MM.1S (cell line): ENCODE measurements at regions not wholly inside any gene's neighbourhood (a gene's known extent, or its start where the extent isn't known, plus 50 kb on each side); places are given as distances from the start of the nearest gene placed in this dataset.

Experiments used
- DNase-seq: peaks from one replicate; pipeline ENCODE4 v3.0.0-alpha.2; 2015
- H2AFZ ChIP-seq: fragments of 300-600 bp; sonication (generic); 2 replicates; pipeline ENCODE4 v1.6.0; 2016; ENCODE audit warnings: antibody characterized with exemption, low read length
- H3F3A ChIP-seq: fragments of 300-600 bp; sonication (generic); 2 replicates; pipeline ENCODE4 v1.6.1; 2016; ENCODE audit warnings: mild to moderate bottlenecking, antibody characterized with exemption, low read length, moderate library complexity, mixed read lengths; ENCODE audit not compliant: insufficient read depth
- H3K27ac ChIP-seq: fragments of 300-600 bp; sonication (generic); 2 replicates; pipeline ENCODE4 v1.5.1; 2016; ENCODE audit warnings: mild to moderate bottlenecking, low read length
- H3K27me3 ChIP-seq: fragments of 300-600 bp; sonication (generic); replicated peaks from 2 replicates; pipeline ENCODE4 v1.6.0; 2016; ENCODE audit warnings: low read length; ENCODE audit not compliant: insufficient read depth
- H3K36me3 ChIP-seq: fragments of 300-600 bp; sonication (generic); replicated peaks from 2 replicates; pipeline ENCODE4 v1.6.1; 2016; ENCODE audit warnings: mild to moderate bottlenecking, low read length, mixed read lengths; ENCODE audit not compliant: insufficient read depth
- H3K4me1 ChIP-seq: fragments of 300-600 bp; sonication (generic); 2 replicates; pipeline ENCODE4 v1.6.1; 2016; ENCODE audit warnings: low read length, mixed read lengths
- H3K4me2 ChIP-seq: fragments of 300-600 bp; sonication (generic); 2 replicates; pipeline ENCODE4 v1.6.0; 2016; ENCODE audit warnings: low read depth, low read length
- H3K4me3 ChIP-seq: fragments of 300-600 bp; sonication (generic); 2 replicates; pipeline ENCODE4 v1.5.1; 2016; ENCODE audit warnings: low read length, mixed read lengths
- H3K79me2 ChIP-seq: fragments of 300-600 bp; sonication (generic); 2 replicates; pipeline ENCODE4 v1.6.1; 2016; ENCODE audit warnings: mixed run types, low read length, mixed read lengths
- H3K9ac ChIP-seq: fragments of 300-600 bp; sonication (generic); 2 replicates; pipeline ENCODE4 v1.6.1; 2016; ENCODE audit warnings: low read length, mixed read lengths
- H3K9me2 ChIP-seq: fragments of 300-600 bp; sonication (generic); replicated peaks from 2 replicates; pipeline ENCODE4 v1.6.1; 2016; ENCODE audit warnings: mild to moderate bottlenecking, low read length, mixed read lengths; ENCODE audit not compliant: insufficient read depth
- H3K9me3 ChIP-seq: fragments of 300-600 bp; sonication (generic); replicated peaks from 2 replicates; pipeline ENCODE4 v1.6.1; 2016; ENCODE audit warnings: mild to moderate bottlenecking, low read length, mixed read lengths; ENCODE audit not compliant: insufficient read depth
- H4K20me1 ChIP-seq: fragments of 300-600 bp; sonication (generic); 2 replicates; pipeline ENCODE4 v1.6.1; 2016; ENCODE audit warnings: mild to moderate bottlenecking, low read length, moderate library complexity, mixed read lengths; ENCODE audit not compliant: insufficient read depth
- CTCF ChIP-seq: fragments of 300-600 bp; sonication (generic); IDR thresholded peaks from 2 replicates; pipeline ENCODE4 v1.5.1; 2016; ENCODE audit warnings: antibody characterized with exemption, low read length, mixed read lengths
- EZH2 ChIP-seq: fragments of 300-600 bp; sonication (generic); optimal IDR thresholded peaks from 2 replicates; pipeline ENCODE3; 2017; ENCODE audit warnings: low read depth, mild to moderate bottlenecking, antibody characterized with exemption, low read length, mixed read lengths
- EZH2phosphoT487 ChIP-seq: fragments of 300-600 bp; sonication (generic); IDR thresholded peaks from 2 replicates; pipeline ENCODE4 v1.6.1; 2018; ENCODE audit warnings: antibody characterized with exemption, low read length

- Histone ChIP-seq H3K9ac (no peak overlapping the region), H3K4me3 (no peak overlapping the region)
These were observed 300.5 kb downstream of the C7orf25 start for GRCh38 chr7:42611289-42611928.

GRCh38 chr7:42606193-42606905 lies 305.5 kb downstream of the C7orf25 start:
- Histone ChIP-seq H3K27me3 (no peaks in the 10 kb centered on the region), H4K20me1 (no peaks in the 10 kb centered on the region), H3K9me3 (no peaks in the 10 kb centered on the region), H3F3A (no peaks in the 10 kb centered on the region; the same call in 1 of the 2 replicates), H3K36me3 (no peaks in the 10 kb centered on the region), H3K27ac (no peak overlapping the region), H3K4me2 (peak overlapping the region; percentile 16; the same call in 1 of the 2 replicates), H3K79me2 (no peaks in the 10 kb centered on the region), H3K4me1 (peaks cover 17% of the 10 kb centered on the region), H3K9ac (no peak overlapping the region), H3K9me2 (no peaks in the 10 kb centered on the region), H3K4me3 (no peak overlapping the region), H2AFZ (peak overlapping the region; percentile 36; the same call in 1 of the 2 replicates)
- DNase-seq = peak; percentile 33
- TF ChIP-seq CTCF = no peak
- no peak for TF ChIP-seq EZH2

More at GRCh38 chr7:42611289-42611928, 300.5 kb downstream of the C7orf25 start:
- peak; percentile 12 for DNase-seq
- H3K79me2 ChIP-seq = no peaks in the 10 kb centered on the region
- peaks cover 30% of the 10 kb centered on the region for H3K4me1 ChIP-seq
- H4K20me1 ChIP-seq = no peaks in the 10 kb centered on the region
- no peak overlapping the region for H2AFZ ChIP-seq
- TF ChIP-seq CTCF (no peak), EZH2phosphoT487 (no peak), EZH2 (no peak)
- no peaks in the 10 kb centered on the region for H3K27me3 ChIP-seq
- H3K9me2 ChIP-seq = no peaks in the 10 kb centered on the region
- peak overlapping the region; percentile 24; the same call in 1 of the 2 replicates for H3K4me2 ChIP-seq
- H3K36me3 ChIP-seq = no peaks in the 10 kb centered on the region
- H3K9me3 ChIP-seq = no peaks in the 10 kb centered on the region
- peaks cover 3% of the 10 kb centered on the region; the same call in 1 of the 2 replicates for H3F3A ChIP-seq
- H3K27ac ChIP-seq = peak overlapping the region; percentile 52; the same call in 1 of the 2 replicates

GRCh38 chr7:42605406-42606192 lies 306.3 kb downstream of the C7orf25 start:
- no peak for DNase-seq
- Histone ChIP-seq H3K36me3 (no peaks in the 10 kb centered on the region), H3K9me2 (no peaks in the 10 kb centered on the region), H3K4me1 (peaks cover 15% of the 10 kb centered on the region), H3K4me2 (no peak overlapping the region), H2AFZ (no peak overlapping the region), H3K9ac (no peak overlapping the region), H3K79me2 (no peaks in the 10 kb centered on the region), H3K4me3 (no peak overlapping the region), H3K9me3 (no peaks in the 10 kb centered on the region), H3F3A (no peaks in the 10 kb centered on the region), H3K27ac (no peak overlapping the region), H3K27me3 (no peaks in the 10 kb centered on the region), H4K20me1 (no peaks in the 10 kb centered on the region)
- TF ChIP-seq EZH2phosphoT487 (no peak), EZH2 (no peak), CTCF (no peak)
